Mesendoderm (in vitro differentiated cells): ENCODE measurements at regions not wholly inside any gene's neighbourhood (a gene's known extent, or its start where the extent isn't known, plus 50 kb on each side); places are given as distances from the start of the nearest gene placed in this dataset.

Experiments used
- DNase-seq: peaks from one replicate; pipeline ENCODE4 v3.0.0; 2013
- H2AK5ac ChIP-seq: 2 replicates; pipeline ENCODE4 v1.6.1; 2013; ENCODE audit warnings: low read length, inconsistent platforms
- H2BK120ac ChIP-seq: 2 replicates; pipeline ENCODE4 v1.6.1; 2013; ENCODE audit warnings: low read depth, mild to moderate bottlenecking, low read length, moderate library complexity, mixed read lengths
- H2BK15ac ChIP-seq: replicated peaks from 2 replicates; pipeline ENCODE4 v1.6.1; 2013; ENCODE audit warnings: low read depth, mild to moderate bottlenecking, moderate library complexity
- H2BK5ac ChIP-seq: 2 replicates; pipeline ENCODE4 v1.6.1; 2013; ENCODE audit warnings: low read length, inconsistent platforms
- H3K18ac ChIP-seq: 2 replicates; pipeline ENCODE4 v1.6.1; 2013; ENCODE audit warnings: mild to moderate bottlenecking, low read length, mixed read lengths
- H3K23ac ChIP-seq: one replicate; pipeline ENCODE4 v1.6.1; 2013; ENCODE audit warnings: low read length
- H3K27ac ChIP-seq: 2 replicates; pipeline ENCODE4 v1.5.1; 2013; ENCODE audit warnings: low read depth, mild to moderate bottlenecking, inconsistent platforms, low read length, moderate library complexity
- H3K27me3 ChIP-seq: 2 replicates; pipeline ENCODE4 v1.6.1; 2013; ENCODE audit warnings: low read length, control low read depth, mild to moderate bottlenecking, inconsistent platforms; ENCODE audit not compliant: insufficient read depth, poor library complexity
- H3K36me3 ChIP-seq: 2 replicates; pipeline ENCODE4 v1.6.1; 2013; ENCODE audit warnings: low read length, inconsistent platforms; ENCODE audit not compliant: control insufficient read depth, insufficient read depth
- H3K4ac ChIP-seq: one replicate; pipeline ENCODE4 v1.6.1; 2013; ENCODE audit warnings: low read depth, mild to moderate bottlenecking, low read length, moderate library complexity
- H3K4me1 ChIP-seq: 2 replicates; pipeline ENCODE4 v1.6.1; 2013; ENCODE audit warnings: low read depth, low read length, inconsistent platforms; ENCODE audit not compliant: control insufficient read depth
- H3K4me2 ChIP-seq: 2 replicates; pipeline ENCODE4 v1.6.1; 2013; ENCODE audit warnings: low read length
- H3K4me3 ChIP-seq: 2 replicates; pipeline ENCODE4 v1.5.1; 2013; ENCODE audit warnings: mild to moderate bottlenecking, low read length
- H3K56ac ChIP-seq: one replicate; pipeline ENCODE4 v1.6.1; 2013; ENCODE audit warnings: low read length
- H3K79me1 ChIP-seq: 2 replicates; pipeline ENCODE4 v1.6.1; 2013; ENCODE audit warnings: low read length, inconsistent platforms
- H3K79me2 ChIP-seq: 2 replicates; pipeline ENCODE4 v1.6.1; 2013; ENCODE audit warnings: mild to moderate bottlenecking, low read length; ENCODE audit not compliant: control insufficient read depth, insufficient read depth
- H3K9ac ChIP-seq: 2 replicates; pipeline ENCODE4 v1.6.1; 2013; ENCODE audit warnings: low read length, inconsistent platforms
- H4K5ac ChIP-seq: one replicate; pipeline ENCODE4 v1.6.1; 2013; ENCODE audit warnings: low read length
- H4K8ac ChIP-seq: one replicate; pipeline ENCODE4 v1.6.1; 2013; ENCODE audit warnings: low read depth, mild to moderate bottlenecking, control low read depth, low read length, moderate library complexity
- WGBS: extraction: QIAGEN DNeasy Blood & Tissue Kit; methylation state at CpG from one replicate; pipeline ENCODE4 v1.1.7; 2013; ENCODE audit warnings: low lambda C conversion rate, missing lambda C conversion rate; ENCODE audit not compliant: insufficient coverage; ENCODE audit errors: extremely low coverage; 5-methylcytosine and 5-hydroxymethylcytosine counted together

- no peak overlapping the region for H3K4me2 ChIP-seq
- H2BK15ac ChIP-seq, result no peak overlapping the region
Observed at GRCh38 chr11:92504004-92504403, 279.4 kb downstream of the FAT3 start.

DNA sequence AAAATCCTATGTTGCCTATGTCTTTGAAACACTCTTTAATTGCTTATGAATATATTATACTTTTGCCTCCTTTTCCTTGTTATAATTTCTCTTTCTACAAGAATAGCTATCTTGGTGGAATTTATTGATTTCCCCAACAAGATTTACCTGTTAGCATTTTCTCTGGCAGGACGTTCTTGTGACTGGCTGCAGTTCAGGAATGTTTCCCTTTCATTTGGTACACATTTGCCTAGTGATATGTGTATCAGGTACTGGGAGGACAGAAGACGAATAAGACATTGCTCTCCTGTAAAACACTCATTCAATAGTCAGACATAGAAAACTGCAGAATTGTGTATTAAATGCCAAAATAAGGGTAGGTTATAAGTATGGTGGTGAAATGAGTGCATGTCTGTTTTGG, 279.9 kb downstream of the FAT3 start:
- no peaks in the 10 kb centered on the region for H3K79me2 ChIP-seq
- no peak overlapping the region for H2BK15ac ChIP-seq
- DNase-seq, result no peak
- H3K18ac ChIP-seq, result no peak overlapping the region
- no peak overlapping the region for H3K9ac ChIP-seq
- H3K4ac ChIP-seq, result no peak overlapping the region
- no peaks in the 10 kb centered on the region for H3K27me3 ChIP-seq
- H2AK5ac ChIP-seq, result no peak overlapping the region
- H3K4me1 ChIP-seq, result no peaks in the 10 kb centered on the region
- no CpG with 5 or more reads among the region's 2 CpGs for WGBS
- no peak overlapping the region for H4K8ac ChIP-seq
- peaks cover 2% of the 10 kb centered on the region for H3K79me1 ChIP-seq
- H3K4me3 ChIP-seq, result no peak overlapping the region
- no peak overlapping the region for H3K27ac ChIP-seq
- H3K56ac ChIP-seq, result no peak overlapping the region
- H3K4me2 ChIP-seq, result no peak overlapping the region
- H3K36me3 ChIP-seq, result no peaks in the 10 kb centered on the region
- H4K5ac ChIP-seq, result no peak overlapping the region
- no peak overlapping the region for H2BK5ac ChIP-seq
- no peak overlapping the region for H2BK120ac ChIP-seq
- H3K23ac ChIP-seq, result no peak overlapping the region

More at GRCh38 chr11:92504004-92504403, 279.4 kb downstream of the FAT3 start:
- Histone ChIP-seq H3K4me1 (no peaks in the 10 kb centered on the region), H3K18ac (no peak overlapping the region), H3K56ac (no peak overlapping the region), H3K27ac (no peak overlapping the region), H3K27me3 (no peaks in the 10 kb centered on the region), H3K79me1 (peaks cover 2% of the 10 kb centered on the region), H2BK120ac (no peak overlapping the region), H4K5ac (no peak overlapping the region), H3K4me3 (no peak overlapping the region), H3K23ac (no peak overlapping the region), H4K8ac (no peak overlapping the region), H2BK5ac (no peak overlapping the region), H3K79me2 (no peaks in the 10 kb centered on the region), H3K36me3 (no peaks in the 10 kb centered on the region), H3K9ac (no peak overlapping the region), H3K4ac (no peak overlapping the region), H2AK5ac (no peak overlapping the region)
- DNase-seq, result no peak

GRCh38 chr11:92505689-92506088, 281.1 kb downstream of the FAT3 start:
- no peak overlapping the region for H3K56ac ChIP-seq
- no peak overlapping the region for H2BK5ac ChIP-seq
- WGBS, result no CpG with 5 or more reads among the region's 4 CpGs
- H4K8ac ChIP-seq, result no peak overlapping the region
- H3K4me1 ChIP-seq, result no peaks in the 10 kb centered on the region
- no peak overlapping the region for H3K18ac ChIP-seq
- no peak overlapping the region for H4K5ac ChIP-seq
- no peak overlapping the region for H3K4me2 ChIP-seq
- H3K79me2 ChIP-seq, result no peaks in the 10 kb centered on the region
- no peak overlapping the region for H2BK120ac ChIP-seq
- H3K79me1 ChIP-seq, result peaks cover 2% of the 10 kb centered on the region
- H3K23ac ChIP-seq, result no peak overlapping the region
- DNase-seq, result no peak
- H2AK5ac ChIP-seq, result no peak overlapping the region
- no peaks in the 10 kb centered on the region for H3K27me3 ChIP-seq
- no peak overlapping the region for H3K9ac ChIP-seq
- H3K4me3 ChIP-seq, result no peak overlapping the region
- no peak overlapping the region for H3K4ac ChIP-seq
- H3K27ac ChIP-seq, result no peak overlapping the region
- H3K36me3 ChIP-seq, result no peaks in the 10 kb centered on the region
- no peak overlapping the region for H2BK15ac ChIP-seq

- peaks cover 2% of the 10 kb centered on the region for H3K79me1 ChIP-seq
- H3K9ac ChIP-seq, result no peak overlapping the region
- no peaks in the 10 kb centered on the region for H3K36me3 ChIP-seq
- peaks cover 2% of the 10 kb centered on the region for H3K4me1 ChIP-seq
- H3K79me2 ChIP-seq, result no peaks in the 10 kb centered on the region
- no peak overlapping the region for H3K4me3 ChIP-seq
- H3K27ac ChIP-seq, result no peak overlapping the region
- no peak overlapping the region for H3K4me2 ChIP-seq
- H3K18ac ChIP-seq, result no peak overlapping the region
- H2BK5ac ChIP-seq, result no peak overlapping the region
- H4K8ac ChIP-seq, result no peak overlapping the region
- H2AK5ac ChIP-seq, result no peak overlapping the region
- no peak overlapping the region for H2BK120ac ChIP-seq
- DNase-seq, result no peak
- H4K5ac ChIP-seq, result no peak overlapping the region
- H3K27me3 ChIP-seq, result no peaks in the 10 kb centered on the region
- no peak overlapping the region for H3K23ac ChIP-seq
- H3K4ac ChIP-seq, result no peak overlapping the region
- no peak overlapping the region for H2BK15ac ChIP-seq
- no peak overlapping the region for H3K56ac ChIP-seq
- WGBS, result no CpG with 5 or more reads among the region's 4 CpGs
Observed at GRCh38 chr11:92506809-92507336, 282.3 kb downstream of the FAT3 start.

DNA sequence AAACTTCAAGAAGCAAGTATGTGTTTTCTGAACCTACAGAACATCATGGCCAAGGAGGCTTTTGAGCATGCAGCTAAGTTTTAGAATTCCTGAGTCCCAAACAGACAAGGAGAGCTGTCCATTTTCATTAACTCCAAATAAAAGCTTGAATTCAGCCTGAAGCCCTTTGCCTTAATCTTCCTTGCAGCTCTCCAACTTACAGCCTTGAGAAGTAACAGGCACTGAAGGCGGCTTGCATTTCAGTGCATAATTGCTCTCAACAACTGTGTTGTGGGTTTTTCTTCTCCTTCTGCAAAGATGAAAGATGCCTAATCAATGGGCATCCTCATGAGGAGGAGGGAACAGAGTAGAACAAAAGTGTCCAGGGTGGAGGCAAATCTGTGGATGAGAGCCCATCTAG, 286.0 kb downstream of the FAT3 start:
- no peaks in the 10 kb centered on the region for H3K27me3 ChIP-seq
- no peak overlapping the region for H3K56ac ChIP-seq
- no peak overlapping the region for H2BK15ac ChIP-seq
- no peak for DNase-seq
- no peak overlapping the region for H4K5ac ChIP-seq
- H3K23ac ChIP-seq, result no peak overlapping the region
- H3K18ac ChIP-seq, result no peak overlapping the region
- no peaks in the 10 kb centered on the region for H3K36me3 ChIP-seq
- H4K8ac ChIP-seq, result no peak overlapping the region
- H3K4me3 ChIP-seq, result no peak overlapping the region
- H3K27ac ChIP-seq, result no peak overlapping the region
- H3K9ac ChIP-seq, result no peak overlapping the region
- no peaks in the 10 kb centered on the region for H3K79me2 ChIP-seq
- H2BK120ac ChIP-seq, result no peak overlapping the region
- no CpG with 5 or more reads among the region's 1 CpG for WGBS
- no peak overlapping the region for H2AK5ac ChIP-seq
- peaks cover 2% of the 10 kb centered on the region for H3K4me1 ChIP-seq
- no peak overlapping the region for H3K4ac ChIP-seq
- no peaks in the 10 kb centered on the region for H3K79me1 ChIP-seq
- H2BK5ac ChIP-seq, result no peak overlapping the region
- no peak overlapping the region for H3K4me2 ChIP-seq

DNA sequence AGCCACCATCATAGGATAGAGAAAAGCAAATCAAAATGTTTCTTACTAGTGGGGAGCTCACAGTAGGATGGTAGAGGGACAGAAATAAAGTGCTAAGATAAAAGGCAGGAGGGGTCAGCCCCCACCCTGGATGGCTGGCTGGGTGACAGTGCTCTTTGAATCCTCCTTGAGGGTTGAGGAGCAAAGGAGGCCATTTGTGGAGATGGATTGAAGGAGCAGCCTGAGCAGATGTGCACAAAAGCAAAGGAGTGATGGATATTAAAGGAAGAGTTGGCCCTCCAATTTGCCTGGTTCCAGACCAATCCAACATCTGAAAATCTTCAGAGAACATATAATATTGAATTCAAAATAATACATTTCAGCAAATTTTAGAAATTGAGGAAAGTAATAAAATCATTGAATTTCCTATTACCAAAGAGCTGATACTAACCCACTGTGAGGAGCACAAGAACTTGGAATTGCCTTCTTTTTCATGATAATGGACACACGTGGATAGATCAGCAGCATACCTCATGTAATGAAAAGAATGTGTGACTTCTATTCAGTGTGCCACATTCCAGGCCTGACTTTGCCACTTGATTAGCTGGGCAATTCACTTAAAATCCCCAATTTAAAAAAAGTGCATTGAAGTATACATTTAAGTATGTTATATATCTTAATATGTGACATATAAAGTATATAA, 287.0 kb downstream of the FAT3 start:
- no peak overlapping the region for H3K9ac ChIP-seq
- no peak overlapping the region for H2BK120ac ChIP-seq
- no peak overlapping the region for H2BK5ac ChIP-seq
- H3K27me3 ChIP-seq, result no peaks in the 10 kb centered on the region
- H3K4me1 ChIP-seq, result peaks cover 2% of the 10 kb centered on the region
- no CpG with 5 or more reads among the region's 1 CpG for WGBS
- no peaks in the 10 kb centered on the region for H3K79me2 ChIP-seq
- H3K36me3 ChIP-seq, result no peaks in the 10 kb centered on the region
- no peaks in the 10 kb centered on the region for H3K79me1 ChIP-seq
- no peak overlapping the region for H3K18ac ChIP-seq
- H3K56ac ChIP-seq, result no peak overlapping the region
- H3K4ac ChIP-seq, result no peak overlapping the region
- H2BK15ac ChIP-seq, result no peak overlapping the region
- no peak overlapping the region for H4K5ac ChIP-seq
- DNase-seq, result peak; percentile 67
- no peak overlapping the region for H3K23ac ChIP-seq
- H4K8ac ChIP-seq, result no peak overlapping the region
- no peak overlapping the region for H3K4me2 ChIP-seq
- no peak overlapping the region for H3K4me3 ChIP-seq
- no peak overlapping the region for H2AK5ac ChIP-seq
- H3K27ac ChIP-seq, result no peak overlapping the region
